Endothelial cell of umbilical vein (primary cell): ENCODE measurements at regions not wholly inside any gene's neighbourhood (a gene's known extent, or its start where the extent isn't known, plus 50 kb on each side); places are given as distances from the start of the nearest gene placed in this dataset.

Source experiments
- BruUV-seq: library from RNA; stranded (reverse); fragments of 400-500 nt; replicated peaks from 2 replicates; lab custom pipeline; 2021; lab: Mats Ljungman, UMichigan
- CTCF ChIA-PET: fragments of 300-600, 350-600 bp; sonication (Branson Sonifier 250); formaldehyde crosslinking; loops from one replicate; lab custom pipeline; 2021; ENCODE audit warnings: antibody characterized with exemption, inconsistent platforms; lab: Charles Lee
- POLR2A ChIA-PET: fragments of 300-600, 350-600 bp; sonication (Branson Sonifier 250); formaldehyde crosslinking; loops from one replicate; lab custom pipeline; 2021; ENCODE audit warnings: antibody characterized with exemption, inconsistent platforms; lab: Charles Lee
- DNase-seq: peaks from one replicate; pipeline ENCODE4 v3.0.0-alpha.2; 2011; ENCODE audit warnings: low read depth, low spot score
- FAIRE-seq: peaks from 2 replicates; lab custom pipeline; 2011; peaks lifted over from hg19 to GRCh38; lab: Jason Lieb, UNC
- H2AFZ ChIP-seq: 2 replicates; pipeline ENCODE4 v1.6.0; 2012; ENCODE audit warnings: low read depth, low read length, control low read depth, inconsistent platforms
- H3K27ac ChIP-seq: 2 replicates; pipeline ENCODE4 v1.5.1; 2011; ENCODE audit warnings: low read depth, mild to moderate bottlenecking, control low read depth, low read length, moderate library complexity; ENCODE audit not compliant: insufficient read depth
- H3K27me3 ChIP-seq, 2 experiments: 2 replicates each; pipeline versions ENCODE4 v1.6.0 to v1.6.1; 2011; ENCODE audit warnings: low read length in 2 of 2, mixed read lengths in 1 of 2; ENCODE audit not compliant: control insufficient read depth in 2 of 2, insufficient read depth in 2 of 2
- H3K36me3 ChIP-seq, 2 experiments: 2 replicates in 1 of 2; 3 replicates in 1 of 2; pipeline ENCODE4 v1.5.1; 2011; ENCODE audit warnings: low read length in 2 of 2, mild to moderate bottlenecking in 1 of 2, moderate library complexity in 1 of 2; ENCODE audit not compliant: control insufficient read depth in 2 of 2, insufficient read depth in 2 of 2; ENCODE audit errors: extremely low read depth in 1 of 2
- H3K4me1 ChIP-seq: 3 replicates; pipeline ENCODE4 v1.5.1; 2011; ENCODE audit warnings: mild to moderate bottlenecking, low read length; ENCODE audit not compliant: control insufficient read depth, insufficient read depth; ENCODE audit errors: extremely low read depth
- H3K4me2 ChIP-seq: 2 replicates; pipeline ENCODE4 v1.6.1; 2011; ENCODE audit warnings: low read length, control low read depth, mixed read lengths; ENCODE audit not compliant: insufficient read depth
- H3K4me3 ChIP-seq, 3 experiments: fragments of 200-600 bp in 1 of 3; sonication (generic), shearing (Covaris generic) in 1 of 3; replicated peaks in 1 of 3; 2 replicates each; pipeline ENCODE4 v1.5.1; 2011 to 2016; ENCODE audit warnings: control low read depth in 3 of 3, low read length in 3 of 3, mild to moderate bottlenecking in 2 of 3, inconsistent platforms in 1 of 3, low read depth in 1 of 3, moderate library complexity in 1 of 3; ENCODE audit not compliant: insufficient read depth in 1 of 3
- H3K79me2 ChIP-seq: 2 replicates; pipeline ENCODE4 v1.6.0; 2012; ENCODE audit warnings: low read length, inconsistent platforms; ENCODE audit not compliant: control insufficient read depth, insufficient read depth
- H3K9ac ChIP-seq: replicated peaks from 2 replicates; pipeline ENCODE3; 2011; ENCODE audit warnings: low read length, control low read depth; ENCODE audit not compliant: insufficient read depth; ENCODE audit errors: extremely low read depth
- H3K9me1 ChIP-seq: replicated peaks from 3 replicates; pipeline ENCODE4 v1.6.0; 2011; ENCODE audit warnings: mild to moderate bottlenecking, low read length; ENCODE audit not compliant: control insufficient read depth, insufficient read depth; ENCODE audit errors: extremely low read depth
- H3K9me3 ChIP-seq: replicated peaks from 2 replicates; pipeline ENCODE4 v1.5.1; 2012; ENCODE audit warnings: low read length, inconsistent platforms; ENCODE audit not compliant: control insufficient read depth, insufficient read depth
- H4K20me1 ChIP-seq: replicated peaks from 2 replicates; pipeline ENCODE3; 2011; ENCODE audit warnings: mild to moderate bottlenecking, low read length; ENCODE audit not compliant: control insufficient read depth, insufficient read depth; ENCODE audit errors: extremely low read depth
- EZH2 ChIP-seq: IDR thresholded peaks from 2 replicates; pipeline ENCODE4 v1.6.1; 2012; ENCODE audit warnings: borderline replicate concordance, low read depth, mild to moderate bottlenecking, moderate library complexity, low read length, inconsistent platforms; ENCODE audit not compliant: severe bottlenecking
- FOS ChIP-seq: IDR thresholded peaks from 2 replicates; pipeline ENCODE4 v1.6.1; 2011; ENCODE audit warnings: mild to moderate bottlenecking, low read length, moderate library complexity, borderline replicate concordance; ENCODE audit not compliant: insufficient read depth
- GATA2 ChIP-seq: IDR thresholded peaks from 2 replicates; pipeline ENCODE4 v1.7.0; 2011; ENCODE audit warnings: low read depth, mild to moderate bottlenecking, moderate library complexity, mixed read lengths, low read length; ENCODE audit not compliant: insufficient read length, insufficient read depth
- JUN ChIP-seq: IDR thresholded peaks from 2 replicates; pipeline ENCODE4 v1.6.1; 2011; ENCODE audit warnings: borderline replicate concordance, low read depth; ENCODE audit not compliant: insufficient read length, insufficient read depth
- MYC ChIP-seq: IDR thresholded peaks from one replicate; pipeline ENCODE4 v1.6.1; 2011; ENCODE audit warnings: mild to moderate bottlenecking, low read depth, low read length
- POLR2A ChIP-seq: IDR thresholded peaks from 2 replicates; pipeline ENCODE4 v1.6.1; 2012; ENCODE audit warnings: low read depth, mild to moderate bottlenecking, control low read depth, low read length
- POLR2AphosphoS5 ChIP-seq: IDR thresholded peaks from 2 replicates; pipeline ENCODE4 v1.6.1; 2012; ENCODE audit warnings: low read depth, mild to moderate bottlenecking, control low read depth, low read length, moderate library complexity; ENCODE audit not compliant: insufficient read depth
- dilution Hi-C: fragments of 300-500 bp; cut with MboI; formaldehyde crosslinking; loops from one replicate; pipeline ENCODE4 v1.15.0; 2019; ENCODE audit warnings: low sequenced_read_pairs; ENCODE audit not compliant: extremely low pct_ligation_motif_present
- intact Hi-C: fragments of 100-400 bp; cut with micrococcal nuclease; formaldehyde crosslinking; loops from one replicate; pipeline ENCODE4 v1.10.0; 2022
- TF ChIP-seq, protein P1 (sequence below), 2 donors: IDR thresholded peaks; 1 replicate in 1 of 2; 2 replicates in 1 of 2; pipeline ENCODE4 v1.5.1; 2011; ENCODE audit warnings: low read length in 2 of 2, mild to moderate bottlenecking in 2 of 2, moderate library complexity in 2 of 2, control low read depth in 1 of 2, inconsistent platforms in 1 of 2, low read depth in 1 of 2; ENCODE audit not compliant: insufficient read depth in 1 of 2; ENCODE audit errors: extremely low read depth in 1 of 2
- TF ChIP-seq, protein P2 (sequence below): IDR thresholded peaks from 2 replicates; pipeline ENCODE4 v1.6.1; 2011; ENCODE audit not compliant: insufficient read depth, insufficient read length

DNA sequence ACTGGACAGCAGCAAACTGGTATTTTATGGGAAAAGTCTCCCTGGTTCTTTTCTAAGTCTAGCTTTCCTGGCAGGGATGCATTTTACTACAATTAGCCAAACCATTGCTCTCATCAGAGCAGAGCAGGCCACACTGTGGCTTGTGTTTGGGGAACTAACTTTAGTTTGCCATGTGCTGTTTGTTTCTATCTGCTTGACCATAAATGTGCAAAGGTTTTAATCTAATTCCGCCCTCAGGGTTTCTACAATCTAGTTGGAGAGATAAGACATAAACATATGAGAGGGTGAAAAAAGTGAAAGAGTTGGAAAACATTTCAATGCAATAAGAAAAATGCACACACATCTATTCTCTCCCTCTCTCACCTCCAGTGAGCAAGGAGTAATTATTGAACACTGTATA lies 86.9 kb upstream of the MAPK4 start:
- H3K4me1 ChIP-seq, result no peaks in the 10 kb centered on the region
- no peak overlapping the region for H2AFZ ChIP-seq
- H3K79me2 ChIP-seq, result no peaks in the 10 kb centered on the region
- no peaks in the 10 kb centered on the region for H3K36me3 ChIP-seq
- H3K27me3 ChIP-seq, result no peaks in the 10 kb centered on the region
- intact Hi-C loops, result no loop called here
- TF ChIP-seq FOS (no peak), POLR2A (no peak), GATA2 (no peak), MYC (no peak)
- TF ChIP-seq, protein P1, sequence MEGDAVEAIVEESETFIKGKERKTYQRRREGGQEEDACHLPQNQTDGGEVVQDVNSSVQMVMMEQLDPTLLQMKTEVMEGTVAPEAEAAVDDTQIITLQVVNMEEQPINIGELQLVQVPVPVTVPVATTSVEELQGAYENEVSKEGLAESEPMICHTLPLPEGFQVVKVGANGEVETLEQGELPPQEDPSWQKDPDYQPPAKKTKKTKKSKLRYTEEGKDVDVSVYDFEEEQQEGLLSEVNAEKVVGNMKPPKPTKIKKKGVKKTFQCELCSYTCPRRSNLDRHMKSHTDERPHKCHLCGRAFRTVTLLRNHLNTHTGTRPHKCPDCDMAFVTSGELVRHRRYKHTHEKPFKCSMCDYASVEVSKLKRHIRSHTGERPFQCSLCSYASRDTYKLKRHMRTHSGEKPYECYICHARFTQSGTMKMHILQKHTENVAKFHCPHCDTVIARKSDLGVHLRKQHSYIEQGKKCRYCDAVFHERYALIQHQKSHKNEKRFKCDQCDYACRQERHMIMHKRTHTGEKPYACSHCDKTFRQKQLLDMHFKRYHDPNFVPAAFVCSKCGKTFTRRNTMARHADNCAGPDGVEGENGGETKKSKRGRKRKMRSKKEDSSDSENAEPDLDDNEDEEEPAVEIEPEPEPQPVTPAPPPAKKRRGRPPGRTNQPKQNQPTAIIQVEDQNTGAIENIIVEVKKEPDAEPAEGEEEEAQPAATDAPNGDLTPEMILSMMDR (IDR thresholded peaks at IDR 0.05; ENCODE audit: extremely low read depth in 1 of 2, insufficient read depth in 1 of 2, low read depth in 1 of 2, low read length in 2 of 2), result no peak
- H3K27ac ChIP-seq, result no peak overlapping the region
- no peaks in the 10 kb centered on the region for H4K20me1 ChIP-seq
- BruUV-seq, result no TSS peak
- H3K9me3 ChIP-seq, result no peaks in the 10 kb centered on the region
- ChIA-PET CTCF (no interaction called here), POLR2A (no interaction called here)
- no peak overlapping the region for H3K9ac ChIP-seq
- DNase-seq (no peak), FAIRE-seq (no peak)
- H3K9me1 ChIP-seq, result no peaks in the 10 kb centered on the region
- no peak overlapping the region for H3K4me2 ChIP-seq
- no peak overlapping the region for H3K4me3 ChIP-seq
- dilution Hi-C loops, result no loop called here

DNA sequence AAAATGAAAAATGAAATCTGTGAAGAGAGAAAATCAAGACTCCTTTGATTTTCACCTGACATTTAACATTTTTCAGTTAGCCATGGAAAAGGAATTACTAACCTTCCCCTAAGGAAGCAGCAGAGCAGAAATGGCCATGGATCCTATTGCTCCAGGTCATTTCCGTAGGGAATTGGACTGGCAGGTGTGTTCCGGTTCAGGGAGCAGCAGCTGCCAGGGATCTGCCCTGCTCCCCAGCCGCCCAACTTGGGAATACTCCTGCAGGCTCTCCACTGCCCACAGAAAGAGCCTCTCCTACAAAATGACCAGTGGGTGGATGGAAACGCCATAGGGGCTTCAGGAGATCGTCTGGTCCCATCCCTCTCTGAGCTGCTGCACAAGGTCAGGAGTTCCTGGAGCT lies 86.0 kb upstream of the MAPK4 start:
- H2AFZ ChIP-seq, result no peak overlapping the region
- no peak overlapping the region for H3K4me2 ChIP-seq
- POLR2A ChIA-PET, result no interaction called here
- no peak overlapping the region for H3K27ac ChIP-seq
- no peaks in the 10 kb centered on the region for H3K4me1 ChIP-seq
- DNase-seq (no peak), FAIRE-seq (no peak)
- H3K9ac ChIP-seq, result no peak overlapping the region
- intact Hi-C loops, result no loop called here
- CTCF ChIA-PET, result no interaction called here
- H3K36me3 ChIP-seq, result no peaks in the 10 kb centered on the region
- no peak for TF ChIP-seq JUN
- TF ChIP-seq POLR2AphosphoS5, result no peak
- TF ChIP-seq, protein P1 (IDR thresholded peaks at IDR 0.05; ENCODE audit: extremely low read depth in 1 of 2, insufficient read depth in 1 of 2, low read depth in 1 of 2, low read length in 2 of 2), result no peak
- no peak for TF ChIP-seq EZH2
- TF ChIP-seq MYC, result no peak
- TF ChIP-seq POLR2A, result no peak
- no peak for TF ChIP-seq GATA2
- TF ChIP-seq, protein P2, sequence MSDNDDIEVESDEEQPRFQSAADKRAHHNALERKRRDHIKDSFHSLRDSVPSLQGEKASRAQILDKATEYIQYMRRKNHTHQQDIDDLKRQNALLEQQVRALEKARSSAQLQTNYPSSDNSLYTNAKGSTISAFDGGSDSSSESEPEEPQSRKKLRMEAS, result no peak
- TF ChIP-seq FOS, result no peak
- H3K79me2 ChIP-seq, result no peaks in the 10 kb centered on the region
- no peaks in the 10 kb centered on the region for H4K20me1 ChIP-seq
- no peaks in the 10 kb centered on the region for H3K27me3 ChIP-seq
- dilution Hi-C loops, result no loop called here
- no peak overlapping the region for H3K4me3 ChIP-seq
- BruUV-seq, result no TSS peak
- no peaks in the 10 kb centered on the region for H3K9me3 ChIP-seq
- no peaks in the 10 kb centered on the region for H3K9me1 ChIP-seq
